HS-27A (cell line): ENCODE measurements at regions not wholly inside any gene's neighbourhood (a gene's known extent, or its start where the extent isn't known, plus 50 kb on each side); places are given as distances from the start of the nearest gene placed in this dataset.
"Not testable (repeated sequence)": the region's sequence is repeated elsewhere in the genome, so short reads cannot be mapped to it uniquely, and the experiment has no call there.

Experiments
- DNase-seq: peaks from one replicate; pipeline ENCODE4 v3.0.0-alpha.2; 2012; ENCODE audit warnings: low read depth, missing footprints

DNA sequence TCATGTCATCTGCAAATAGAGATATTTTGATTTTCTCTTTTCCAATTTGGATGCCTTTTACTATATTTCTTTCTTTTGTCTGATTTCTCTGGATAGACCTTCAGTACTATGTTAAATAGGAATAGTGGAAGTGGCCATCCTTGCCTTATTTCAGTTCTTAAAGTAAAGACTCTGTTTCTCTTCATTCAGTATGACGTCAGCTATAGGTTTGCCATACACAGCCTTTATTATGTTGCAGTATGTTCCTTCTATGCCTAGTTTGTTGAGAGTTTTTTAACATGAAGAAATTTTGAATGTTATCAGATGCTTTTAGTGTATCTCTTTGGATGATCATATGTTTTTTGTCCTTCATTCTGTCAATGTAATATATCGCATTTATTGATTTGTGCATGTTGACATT lies 566.7 kb upstream of the ROBO1 start:
- no peak for DNase-seq

DNA sequence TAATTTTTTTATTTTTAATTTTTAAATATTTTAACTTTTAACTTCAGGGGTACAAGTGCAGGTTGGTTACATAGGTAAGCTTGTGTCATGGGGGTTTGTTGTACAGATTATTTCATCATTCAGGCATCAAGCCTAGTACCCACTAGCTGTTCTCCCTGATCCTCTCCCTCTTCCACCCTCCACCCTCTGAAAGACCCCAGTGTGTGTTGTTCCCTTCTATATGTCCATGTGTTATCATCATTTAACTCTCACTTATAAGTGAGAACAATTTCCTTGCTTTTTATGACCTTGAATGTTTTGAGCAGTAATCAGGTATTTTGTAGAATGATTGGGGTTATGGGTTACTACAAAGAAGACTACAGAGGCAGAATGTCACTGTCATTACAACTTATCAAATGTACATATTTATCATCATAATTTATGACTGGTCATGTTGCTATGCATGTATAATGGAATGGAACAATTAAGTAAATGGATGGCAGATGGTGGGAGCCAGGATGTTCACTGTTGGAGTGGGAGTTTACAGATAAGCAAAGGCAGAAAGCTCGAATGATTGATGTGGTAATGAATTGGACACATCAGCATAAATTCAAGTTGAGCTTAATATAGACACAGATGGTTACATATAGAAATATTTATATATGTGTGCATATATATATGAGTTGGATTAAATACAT lies 563.8 kb upstream of the ROBO1 start:
- no peak for DNase-seq

GRCh38 chr3:80314541-80314940 lies 546.7 kb upstream of the ROBO1 start:
- not testable (repeated sequence) for DNase-seq

DNA sequence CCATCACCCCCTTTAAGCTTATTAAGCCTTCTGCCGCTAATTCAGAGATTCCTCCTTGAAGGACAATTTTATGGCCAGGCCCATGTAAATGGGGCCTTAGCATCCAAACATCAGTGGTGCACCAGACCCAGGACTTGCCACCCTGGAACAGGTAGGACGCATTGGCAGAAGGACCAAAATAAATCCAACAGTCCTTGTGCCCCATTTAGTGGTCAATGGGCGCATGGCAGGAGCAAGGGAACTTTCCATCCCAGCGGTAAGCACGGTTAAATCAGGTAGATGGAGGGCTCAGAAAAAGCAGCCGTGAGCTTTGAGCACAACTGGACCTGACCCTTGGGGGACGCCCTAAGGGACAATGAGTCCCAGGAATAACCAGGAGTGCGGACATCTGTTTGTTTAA lies 540.8 kb upstream of the ROBO1 start:
- no peak for DNase-seq

DNA sequence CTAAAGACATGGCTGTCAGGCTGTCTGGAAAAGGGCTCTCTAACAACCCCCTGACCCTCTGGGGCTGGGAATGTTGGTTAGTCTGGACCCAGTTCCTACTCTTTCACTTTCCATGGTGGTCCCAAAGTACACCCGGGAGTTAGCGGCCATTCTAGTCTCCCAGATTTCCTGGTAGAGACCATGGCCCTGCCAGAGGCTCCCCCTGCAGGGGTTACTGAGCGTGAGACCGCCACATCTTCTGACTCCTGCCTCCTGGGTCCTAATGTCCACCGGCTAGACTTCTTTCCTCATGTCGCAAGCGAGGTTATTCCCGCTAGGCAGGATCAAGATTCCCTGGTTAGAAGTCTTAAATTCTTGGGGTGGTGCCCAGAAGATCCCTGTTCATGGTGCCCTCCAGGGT lies 540.0 kb upstream of the ROBO1 start:
- DNase-seq: no peak

DNA sequence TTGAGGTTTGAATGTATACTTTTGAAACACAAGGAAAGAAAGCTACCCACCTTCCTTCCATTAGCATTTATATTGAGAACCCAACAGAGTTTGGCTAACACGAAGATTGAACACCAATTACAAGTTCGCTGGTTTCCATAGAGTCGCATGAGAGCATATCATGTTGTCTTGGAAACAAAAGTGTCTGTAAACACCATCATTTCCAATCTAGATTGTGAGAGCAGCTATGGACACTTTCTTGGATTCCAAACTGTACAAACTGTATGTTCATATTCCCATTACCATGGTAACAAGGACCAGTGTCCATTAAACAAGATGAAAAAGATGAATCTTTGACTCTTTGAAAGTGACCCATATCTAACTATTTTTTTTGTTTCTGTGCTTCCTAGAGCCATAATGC lies 529.9 kb upstream of the ROBO1 start:
- no peak for DNase-seq

DNA sequence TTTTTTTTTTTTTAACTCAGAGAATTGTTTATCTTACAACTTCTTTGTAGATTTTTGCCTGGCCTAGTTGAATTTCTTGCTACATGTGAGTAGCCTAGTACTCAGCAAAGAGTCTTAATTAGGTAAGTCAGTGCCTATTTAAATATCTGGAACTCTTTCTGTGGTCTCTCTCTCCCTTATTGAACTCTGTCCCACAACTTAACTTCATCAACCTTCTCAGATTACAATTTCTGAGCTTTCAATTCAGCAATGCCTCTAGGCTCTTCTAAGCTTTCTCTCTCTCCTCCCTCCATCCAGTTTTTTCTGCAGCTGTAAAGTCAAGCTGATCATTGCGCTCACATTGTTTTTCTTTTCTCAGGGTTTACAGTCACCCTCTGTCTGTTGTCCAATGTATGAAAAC lies 517.6 kb upstream of the ROBO1 start:
- DNase-seq: no peak

DNA sequence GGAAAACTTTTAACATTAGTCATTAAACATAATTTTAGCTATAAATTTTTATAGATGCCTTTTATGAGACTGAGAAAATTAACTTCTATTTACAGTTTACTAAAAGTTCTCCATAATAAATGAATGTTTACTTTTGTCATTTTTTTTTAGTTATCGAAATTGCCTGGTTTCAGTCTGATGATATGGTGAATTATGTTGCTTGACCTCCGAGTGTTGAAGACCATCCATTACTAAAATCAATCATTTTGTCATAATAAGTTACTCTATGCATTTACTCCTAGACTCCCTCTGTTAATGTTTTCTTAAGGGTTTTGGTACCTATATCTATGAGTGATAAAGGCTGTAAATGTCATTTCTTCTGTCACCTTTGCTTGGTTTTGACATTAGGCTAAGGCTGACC lies 516.0 kb upstream of the ROBO1 start:
- DNase-seq: no peak

GRCh38 chr3:80278056-80278455 lies 510.3 kb upstream of the ROBO1 start:
- no peak for DNase-seq

DNA sequence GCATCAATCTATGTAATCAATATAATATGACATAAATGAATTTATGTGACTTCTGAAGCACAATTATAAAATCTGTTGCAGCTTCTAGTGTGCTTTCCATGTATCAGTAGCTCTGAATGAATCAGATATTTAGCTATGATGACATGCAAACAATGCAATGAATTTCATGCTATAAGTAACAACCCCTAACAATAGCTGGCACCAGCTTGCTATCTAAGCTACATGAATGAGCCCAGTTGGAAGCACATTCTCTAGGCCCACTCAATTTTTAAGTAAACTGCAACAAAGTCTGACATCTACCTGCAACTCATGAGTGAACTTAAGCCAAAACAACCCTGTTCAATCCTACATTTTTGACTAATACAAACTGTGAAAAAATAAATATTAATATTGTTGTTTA lies 507.3 kb upstream of the ROBO1 start:
- DNase-seq: no peak

DNA sequence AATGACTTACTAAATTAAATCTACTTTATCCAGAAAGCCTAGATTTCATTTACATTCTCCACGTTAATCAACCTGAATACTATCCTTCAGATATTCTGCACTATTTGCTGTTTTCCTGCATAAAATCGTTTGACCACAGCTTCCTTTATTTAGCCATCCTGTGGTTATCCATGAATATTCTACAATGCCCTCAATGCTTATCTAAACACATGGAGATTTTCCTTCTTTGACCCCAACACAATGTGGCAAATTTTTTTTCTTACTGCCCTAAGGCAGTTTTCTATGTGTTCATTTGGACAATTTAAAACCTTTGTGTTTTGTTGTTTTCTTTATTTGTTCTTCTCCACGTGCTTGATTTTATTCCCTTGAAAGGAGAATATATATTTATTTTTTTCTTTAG lies 495.5 kb upstream of the ROBO1 start:
- no peak for DNase-seq

GRCh38 chr3:80261082-80261481 lies 493.3 kb upstream of the ROBO1 start:
- DNase-seq: no peak

DNA sequence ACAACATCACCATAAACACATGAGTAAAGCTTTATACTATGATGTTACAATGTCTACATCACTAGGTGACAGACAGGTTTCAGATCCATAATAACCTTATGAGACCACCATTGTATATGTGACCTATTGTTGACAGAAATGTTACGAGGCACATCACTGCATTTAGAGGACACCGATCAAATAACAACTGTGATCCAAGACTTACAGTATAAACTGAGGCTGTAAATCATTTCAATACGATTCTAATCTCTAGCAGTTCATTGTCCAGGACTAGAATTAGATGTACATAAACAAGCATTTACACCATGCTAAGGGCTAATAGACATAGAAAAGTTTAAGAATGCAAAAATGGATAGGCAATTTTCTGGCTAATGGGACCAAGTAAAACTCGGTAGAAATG lies 491.9 kb upstream of the ROBO1 start:
- DNase-seq: no peak

GRCh38 chr3:80252113-80252512 lies 484.3 kb upstream of the ROBO1 start:
- DNase-seq: no peak

GRCh38 chr3:80247766-80248165 lies 480.0 kb upstream of the ROBO1 start:
- no peak for DNase-seq

DNA sequence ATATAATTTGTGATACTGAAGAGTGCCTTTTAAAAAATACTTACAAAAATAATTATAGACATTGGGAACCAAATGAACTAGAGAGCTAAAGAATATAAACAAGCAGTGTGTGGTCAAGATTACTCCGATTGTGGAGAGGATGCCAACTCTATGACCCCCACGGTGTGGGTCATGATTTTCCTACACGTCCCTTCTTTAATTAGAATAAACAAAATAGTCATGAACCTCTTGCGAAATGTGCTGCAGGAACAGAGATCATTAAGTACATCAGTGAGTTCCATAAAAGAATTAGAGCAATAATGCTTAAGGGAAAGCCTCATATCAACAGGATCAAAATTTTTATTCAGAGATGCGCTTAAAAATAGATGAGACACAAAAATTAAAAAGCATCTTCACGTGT lies 476.6 kb upstream of the ROBO1 start:
- DNase-seq: no peak

DNA sequence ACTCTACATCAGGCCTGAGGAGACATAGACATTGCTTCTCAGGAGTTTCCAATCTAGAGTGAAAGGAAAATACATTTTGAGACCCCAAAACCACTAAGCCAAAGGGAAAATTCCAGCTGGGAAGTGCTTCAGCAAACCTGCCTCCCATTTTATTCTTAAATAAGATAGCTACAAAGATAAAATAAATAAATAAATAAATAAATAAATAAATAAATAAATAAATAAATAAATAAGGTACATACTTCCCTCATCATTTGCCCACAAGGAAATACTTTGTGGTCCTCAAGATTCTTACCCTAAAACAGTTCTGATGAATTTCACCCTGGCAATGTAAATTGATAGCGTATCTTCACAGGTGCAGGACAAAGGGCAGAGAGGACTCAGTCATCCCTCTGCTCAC lies 474.0 kb upstream of the ROBO1 start:
- DNase-seq: no peak

DNA sequence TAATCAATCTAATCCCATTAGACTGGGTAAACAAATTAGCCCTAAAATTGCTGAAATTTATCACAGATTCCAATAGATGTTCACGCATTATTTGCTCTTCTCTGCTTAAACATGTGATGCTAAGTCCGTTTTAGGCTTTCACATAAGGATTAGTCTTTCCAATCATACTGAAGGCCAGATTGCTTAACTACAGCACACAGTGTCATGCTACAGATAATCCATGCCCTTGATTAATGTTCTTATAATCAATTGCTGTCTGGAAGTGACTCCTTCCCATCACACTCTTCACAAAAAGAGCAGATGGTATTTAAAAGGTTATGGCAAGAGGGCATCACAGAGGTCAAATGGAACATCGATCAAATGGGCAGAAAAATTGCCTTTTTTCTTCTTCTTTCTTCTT lies 471.5 kb upstream of the ROBO1 start:
- DNase-seq: no peak

- DNase-seq: no peak
Measured at GRCh38 chr3:80238606-80239005, 470.8 kb upstream of the ROBO1 start.

DNA sequence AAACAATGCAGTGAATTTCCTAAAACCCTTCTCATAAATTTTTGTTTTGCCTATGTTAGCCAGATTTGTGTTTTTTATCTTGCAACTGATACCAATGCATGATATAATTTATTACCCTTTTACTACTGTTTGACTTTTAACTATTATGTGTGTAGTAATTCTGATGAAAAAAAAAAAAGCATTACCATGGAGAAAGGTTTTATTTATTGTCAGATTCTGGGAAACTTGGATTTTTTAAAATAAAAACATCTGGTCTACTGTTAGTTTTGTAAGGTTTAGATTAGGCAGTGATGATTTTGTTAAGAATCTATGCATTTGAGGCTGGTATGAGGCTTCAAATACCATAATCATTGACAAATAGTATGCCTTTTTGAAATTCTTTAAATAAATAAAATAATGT lies 470.4 kb upstream of the ROBO1 start:
- DNase-seq: no peak

- no peak for DNase-seq
Measured at GRCh38 chr3:80234706-80235105, 466.9 kb upstream of the ROBO1 start.

DNA sequence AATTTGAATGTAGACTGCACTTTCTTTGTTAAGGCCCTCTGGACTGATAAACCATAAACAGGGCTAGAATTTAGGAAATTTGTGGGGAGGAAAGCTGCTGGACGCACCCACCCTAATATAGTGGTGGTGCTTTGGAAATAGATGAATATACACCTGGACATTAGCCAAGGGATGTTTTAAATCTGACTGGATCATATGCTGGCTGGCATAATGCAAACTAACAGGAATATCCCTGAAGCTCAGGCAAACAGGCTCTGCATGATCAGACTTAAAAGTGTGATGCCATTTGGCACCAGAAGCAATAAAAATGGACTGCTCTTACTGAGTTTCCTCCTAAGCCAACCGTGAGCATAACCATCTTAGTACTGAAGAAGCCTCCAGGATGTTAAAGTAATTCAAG lies 465.8 kb upstream of the ROBO1 start:
- peak; percentile 46 for DNase-seq

DNA sequence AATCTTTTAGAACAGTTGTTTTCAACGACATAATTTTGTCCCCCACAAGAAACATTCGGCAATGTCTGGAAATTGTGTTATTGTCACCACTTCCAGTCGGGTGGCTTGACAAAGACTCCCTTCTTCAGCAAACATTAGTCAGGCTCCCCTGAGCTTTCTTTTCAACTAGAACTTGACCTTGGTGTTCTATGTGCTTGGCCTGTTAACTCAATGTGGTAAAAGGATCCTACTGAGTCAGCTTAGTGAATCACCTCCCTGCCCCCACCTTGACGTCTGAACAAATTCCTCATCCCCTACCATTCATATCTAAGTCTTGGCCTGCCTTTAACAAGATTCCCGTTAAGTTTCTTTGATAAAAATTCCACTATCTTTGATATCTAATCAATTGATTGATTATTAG lies 465.0 kb upstream of the ROBO1 start:
- DNase-seq: peak; percentile 85

- DNase-seq: no peak
Measured at GRCh38 chr3:80230962-80231361, 463.2 kb upstream of the ROBO1 start.

DNA sequence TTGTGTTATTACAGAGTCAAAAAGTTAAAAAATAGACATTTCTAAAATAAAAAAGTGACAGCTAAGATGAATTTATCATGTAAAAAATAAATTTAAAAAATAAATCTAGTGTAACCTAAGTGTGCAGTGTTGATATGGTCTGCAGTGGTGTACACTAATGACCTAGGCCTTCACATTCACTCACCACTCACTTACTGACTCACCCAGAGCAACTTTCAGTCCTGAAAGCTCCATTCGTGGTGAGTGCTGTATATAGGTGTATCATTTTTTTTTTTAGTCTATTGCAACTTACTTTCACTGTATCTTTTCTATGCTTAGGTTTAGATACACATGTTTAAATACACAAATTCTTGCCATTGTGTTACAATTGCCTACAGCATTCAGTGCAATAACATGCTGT lies 459.4 kb upstream of the ROBO1 start:
- no peak for DNase-seq
